Duodenal mucosa (tissue), 2 donors: ENCODE measurements at regions not wholly inside any gene's neighbourhood (a gene's known extent, or its start where the extent isn't known, plus 50 kb on each side); places are given as distances from the start of the nearest gene placed in this dataset.

Experiments used
- H3K27ac ChIP-seq: one replicate; pipeline ENCODE4 v1.7.0; 2013; ENCODE audit warnings: low read depth, low read length
- H3K27me3 ChIP-seq, 2 donors: one replicate each; pipeline ENCODE4 v1.7.0; 2013; ENCODE audit warnings: low read length in 2 of 2, control low read depth in 1 of 2; ENCODE audit not compliant: insufficient read depth in 2 of 2, control insufficient read depth in 1 of 2
- H3K36me3 ChIP-seq, 2 donors: one replicate each; pipeline ENCODE4 v1.7.0; 2013; ENCODE audit warnings: low read length in 2 of 2, control low read depth in 1 of 2; ENCODE audit not compliant: insufficient read depth in 2 of 2, control insufficient read depth in 1 of 2
- H3K4me1 ChIP-seq, 2 donors: one replicate each; pipeline ENCODE4 v1.7.0; 2013; ENCODE audit warnings: low read length in 2 of 2, control low read depth in 1 of 2; ENCODE audit not compliant: insufficient read depth in 2 of 2, control insufficient read depth in 1 of 2
- H3K4me3 ChIP-seq, 2 donors: one replicate each; pipeline ENCODE4 v1.7.0; 2013; ENCODE audit warnings: low read length in 2 of 2, low read depth in 1 of 2
- H3K9ac ChIP-seq, 2 donors: one replicate each; pipeline ENCODE4 v1.7.0; 2013; ENCODE audit warnings: low read length in 2 of 2, low read depth in 1 of 2
- H3K9me3 ChIP-seq, 2 donors: one replicate each; pipeline ENCODE4 v1.7.0; 2013; ENCODE audit warnings: low read length in 2 of 2, control low read depth in 1 of 2; ENCODE audit not compliant: control insufficient read depth in 1 of 2

GRCh38 chr7:42743077-42743858 lies 168.6 kb downstream of the C7orf25 start:
- H3K27ac ChIP-seq, result no peak overlapping the region

DNA sequence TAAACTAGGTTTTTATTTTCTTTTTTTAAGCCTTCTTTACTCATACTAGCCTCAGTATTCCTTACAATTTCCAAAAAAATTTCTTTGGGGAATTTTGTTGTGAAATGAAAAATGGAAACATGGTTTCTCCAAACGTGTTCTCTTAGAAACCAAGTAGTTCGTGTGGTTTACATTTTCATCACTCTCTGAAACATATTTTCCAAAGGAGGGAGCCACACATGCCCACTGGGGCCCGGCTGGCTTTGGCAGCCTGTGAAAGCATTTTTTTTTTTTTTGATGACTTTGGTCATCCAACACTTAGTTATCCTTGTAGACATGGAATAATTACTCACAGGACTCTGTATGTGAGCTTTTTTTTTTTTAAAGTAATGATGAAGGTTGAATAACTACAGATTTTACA lies 169.6 kb downstream of the C7orf25 start:
- Histone ChIP-seq H3K27ac (no peak overlapping the region), H3K9me3 (no peaks in the 10 kb centered on the region), H3K36me3 (no peaks in the 10 kb centered on the region), H3K9ac (no peak overlapping the region), H3K4me1 (no peaks in the 10 kb centered on the region), H3K4me3 (no peak overlapping the region), H3K27me3 (no peaks in the 10 kb centered on the region)

More at GRCh38 chr7:42743077-42743858, 168.6 kb downstream of the C7orf25 start:
- H3K9ac ChIP-seq, result no peak overlapping the region
- no peaks in the 10 kb centered on the region for H3K4me1 ChIP-seq
- no peaks in the 10 kb centered on the region for H3K27me3 ChIP-seq
- H3K4me3 ChIP-seq, result no peak overlapping the region
- no peaks in the 10 kb centered on the region for H3K9me3 ChIP-seq
- H3K36me3 ChIP-seq, result no peaks in the 10 kb centered on the region

DNA sequence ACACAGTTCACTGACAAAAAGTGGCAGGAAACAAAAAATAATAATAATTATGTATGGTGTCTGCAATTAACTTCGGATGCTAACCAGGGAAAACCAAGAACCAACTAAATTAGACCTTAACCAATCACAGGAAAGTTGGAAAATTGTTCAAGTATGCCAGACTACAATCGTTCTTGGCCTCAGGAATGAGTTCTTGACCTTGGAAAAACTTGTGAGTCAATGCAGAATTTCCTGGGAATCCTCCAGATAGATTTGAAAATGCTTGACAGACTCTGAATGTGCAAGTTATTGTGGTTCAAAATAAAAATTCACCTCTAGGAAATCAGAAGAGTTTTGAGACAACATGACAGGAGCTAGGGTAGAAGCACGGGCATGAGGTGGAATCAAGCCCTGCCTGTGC lies 171.5 kb downstream of the C7orf25 start:
- no peaks in the 10 kb centered on the region for H3K36me3 ChIP-seq
- no peak overlapping the region for H3K27ac ChIP-seq

DNA sequence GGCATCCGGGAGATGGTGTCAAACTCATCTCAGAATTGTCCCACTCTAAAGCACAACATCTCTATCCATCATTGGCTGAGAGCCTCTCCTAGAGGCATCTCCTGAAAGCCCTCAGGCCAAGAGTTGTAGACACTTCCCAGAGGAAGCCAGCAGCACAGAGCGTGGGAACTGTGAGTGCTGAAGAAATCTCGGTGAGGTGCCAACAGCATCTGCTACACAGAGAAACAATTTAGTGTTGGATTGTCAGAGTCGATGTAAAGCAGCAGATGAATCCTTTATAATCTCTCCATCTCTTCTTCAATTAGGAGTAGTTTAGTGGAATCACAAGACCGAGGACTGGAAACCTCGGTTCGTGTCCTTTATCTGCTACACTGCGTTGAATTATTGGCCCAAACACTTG lies 172.2 kb downstream of the C7orf25 start:
- H3K27me3 ChIP-seq, result no peaks in the 10 kb centered on the region
- no peaks in the 10 kb centered on the region for H3K9me3 ChIP-seq
- no peaks in the 10 kb centered on the region for H3K4me1 ChIP-seq
- H3K27ac ChIP-seq, result no peak overlapping the region
- H3K36me3 ChIP-seq, result no peaks in the 10 kb centered on the region
- H3K4me3 ChIP-seq, result no peak overlapping the region
- H3K9ac ChIP-seq, result no peak overlapping the region

More for the DNA sequence above, 171.5 kb downstream of the C7orf25 start:
- H3K9ac ChIP-seq, result no peak overlapping the region
- no peak overlapping the region for H3K4me3 ChIP-seq
- H3K9me3 ChIP-seq, result no peaks in the 10 kb centered on the region
- H3K27me3 ChIP-seq, result no peaks in the 10 kb centered on the region
- no peaks in the 10 kb centered on the region for H3K4me1 ChIP-seq

- Histone ChIP-seq H3K9ac (no peak overlapping the region), H3K4me1 (no peaks in the 10 kb centered on the region), H3K4me3 (no peak overlapping the region), H3K36me3 (no peaks in the 10 kb centered on the region), H3K9me3 (no peaks in the 10 kb centered on the region), H3K27ac (no peak overlapping the region), H3K27me3 (no peaks in the 10 kb centered on the region)
These were observed 174.9 kb downstream of the C7orf25 start for GRCh38 chr7:42736931-42737330.

- no peaks in the 10 kb centered on the region for H3K9me3 ChIP-seq
- no peaks in the 10 kb centered on the region for H3K4me1 ChIP-seq
- H3K36me3 ChIP-seq, result no peaks in the 10 kb centered on the region
- no peak overlapping the region for H3K9ac ChIP-seq
- H3K4me3 ChIP-seq, result no peak overlapping the region
- no peak overlapping the region for H3K27ac ChIP-seq
- H3K27me3 ChIP-seq, result no peaks in the 10 kb centered on the region
These were observed 176.8 kb downstream of the C7orf25 start for GRCh38 chr7:42735081-42735480.

DNA sequence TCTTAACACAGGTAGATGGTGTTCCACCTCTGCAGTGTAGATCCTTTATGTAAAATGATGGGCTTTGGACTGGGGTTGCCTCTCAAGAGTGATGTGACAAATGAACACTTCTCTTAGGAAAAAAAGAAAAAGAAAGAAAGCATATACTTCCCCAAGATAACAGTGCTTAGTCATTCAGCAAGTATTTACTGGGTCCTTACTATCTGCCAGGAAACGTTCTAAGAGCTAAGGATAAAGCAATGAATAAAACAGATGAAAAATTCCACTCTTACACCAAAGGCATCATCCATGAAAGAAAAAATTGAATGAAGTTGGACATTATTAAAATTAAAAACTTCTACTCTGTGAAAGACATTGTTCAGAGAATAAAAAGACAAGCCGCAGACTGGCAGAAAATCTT lies 177.3 kb downstream of the C7orf25 start:
- H3K27ac ChIP-seq, result no peak overlapping the region
- H3K9me3 ChIP-seq, result no peaks in the 10 kb centered on the region
- no peaks in the 10 kb centered on the region for H3K4me1 ChIP-seq
- no peak overlapping the region for H3K9ac ChIP-seq
- H3K36me3 ChIP-seq, result no peaks in the 10 kb centered on the region
- no peaks in the 10 kb centered on the region for H3K27me3 ChIP-seq
- H3K4me3 ChIP-seq, result no peak overlapping the region

DNA sequence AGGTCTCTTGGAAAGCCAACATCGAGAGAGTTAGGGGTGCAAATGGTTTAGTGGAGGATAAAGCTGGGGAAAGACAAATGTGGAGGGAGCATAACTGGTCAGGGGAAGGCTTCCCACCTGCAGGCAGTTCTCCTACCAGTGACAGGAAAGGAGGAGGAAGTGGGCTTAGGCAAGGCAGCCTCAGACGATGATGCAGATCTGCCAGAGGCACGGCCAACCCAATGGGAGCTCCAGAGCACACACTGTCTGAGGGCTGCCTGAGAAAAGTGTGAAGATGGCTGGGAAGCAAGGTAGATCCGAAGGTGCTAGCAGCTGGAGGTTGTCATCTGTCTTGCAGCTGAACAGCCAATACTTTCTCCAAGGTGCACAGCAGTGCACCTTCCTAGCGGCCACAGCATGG lies 178.8 kb downstream of the C7orf25 start:
- no peaks in the 10 kb centered on the region for H3K4me1 ChIP-seq
- no peaks in the 10 kb centered on the region for H3K36me3 ChIP-seq
- no peaks in the 10 kb centered on the region for H3K9me3 ChIP-seq
- no peaks in the 10 kb centered on the region for H3K27me3 ChIP-seq
- H3K4me3 ChIP-seq, result no peak overlapping the region
- H3K27ac ChIP-seq, result no peak overlapping the region
- H3K9ac ChIP-seq, result no peak overlapping the region

DNA sequence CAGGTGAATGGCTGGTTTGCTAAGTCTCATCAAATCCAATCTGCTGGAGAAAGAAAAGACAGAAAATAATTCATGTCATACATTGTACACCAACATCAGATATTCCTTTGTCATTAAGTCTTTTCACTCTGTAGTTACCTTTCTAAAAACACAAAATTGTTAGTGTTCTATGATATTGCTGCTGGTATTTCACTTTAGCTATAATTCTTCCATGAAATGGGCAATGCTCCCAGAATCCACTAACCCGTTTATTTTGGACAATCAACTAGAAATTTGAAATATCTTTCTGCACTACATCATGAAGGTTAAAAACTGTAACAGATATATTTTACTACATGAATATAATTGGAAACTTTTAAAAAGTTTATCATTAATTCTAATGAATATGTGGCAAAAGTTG lies 181.3 kb downstream of the C7orf25 start:
- no peak overlapping the region for H3K4me3 ChIP-seq
- no peaks in the 10 kb centered on the region for H3K4me1 ChIP-seq
- H3K9ac ChIP-seq, result no peak overlapping the region
- H3K36me3 ChIP-seq, result no peaks in the 10 kb centered on the region
- no peaks in the 10 kb centered on the region for H3K27me3 ChIP-seq
- H3K9me3 ChIP-seq, result no peaks in the 10 kb centered on the region
- H3K27ac ChIP-seq, result no peak overlapping the region

DNA sequence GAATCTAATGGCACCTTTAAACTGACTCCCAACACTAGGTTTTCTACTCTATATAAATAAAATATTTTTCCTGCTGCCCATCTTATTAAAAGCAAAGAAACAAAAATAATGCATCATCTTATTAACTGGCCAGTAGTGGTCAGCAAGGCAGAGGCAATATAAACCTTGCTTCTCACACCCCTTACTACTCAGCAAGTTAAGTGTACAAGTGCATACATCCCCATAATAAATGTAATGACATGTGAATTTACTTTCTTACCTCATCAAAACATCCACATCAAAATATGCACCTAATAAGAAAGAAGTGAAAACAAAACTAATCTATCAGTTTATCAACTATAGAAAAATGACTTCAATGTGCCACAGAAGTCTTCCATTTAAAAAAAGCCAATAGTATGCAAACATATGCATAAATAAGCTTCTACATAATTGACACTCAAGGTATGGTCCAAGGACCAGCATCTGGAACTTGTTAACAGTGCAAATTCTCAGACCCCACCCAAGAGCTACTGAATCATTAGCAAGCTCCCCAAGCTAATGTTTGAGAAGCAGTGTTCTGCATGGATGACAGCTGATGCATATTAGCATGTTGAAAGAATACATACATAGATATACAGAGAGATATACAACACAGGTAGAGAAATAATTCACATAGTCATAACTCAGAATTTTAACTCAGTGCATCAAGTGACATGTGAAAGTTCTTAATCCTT lies 182.7 kb downstream of the C7orf25 start:
- Histone ChIP-seq H3K36me3 (no peaks in the 10 kb centered on the region), H3K9ac (no peak overlapping the region), H3K4me3 (no peak overlapping the region), H3K27ac (no peak overlapping the region), H3K4me1 (no peaks in the 10 kb centered on the region), H3K9me3 (no peaks in the 10 kb centered on the region), H3K27me3 (no peaks in the 10 kb centered on the region)
